ENCODE measurements at regions not wholly inside any gene's neighbourhood (a gene's known extent, or its start where the extent isn't known, plus 50 kb on each side); places are given as distances from the start of the nearest gene placed in this dataset.

- TF ChIP-seq, protein P1, sequence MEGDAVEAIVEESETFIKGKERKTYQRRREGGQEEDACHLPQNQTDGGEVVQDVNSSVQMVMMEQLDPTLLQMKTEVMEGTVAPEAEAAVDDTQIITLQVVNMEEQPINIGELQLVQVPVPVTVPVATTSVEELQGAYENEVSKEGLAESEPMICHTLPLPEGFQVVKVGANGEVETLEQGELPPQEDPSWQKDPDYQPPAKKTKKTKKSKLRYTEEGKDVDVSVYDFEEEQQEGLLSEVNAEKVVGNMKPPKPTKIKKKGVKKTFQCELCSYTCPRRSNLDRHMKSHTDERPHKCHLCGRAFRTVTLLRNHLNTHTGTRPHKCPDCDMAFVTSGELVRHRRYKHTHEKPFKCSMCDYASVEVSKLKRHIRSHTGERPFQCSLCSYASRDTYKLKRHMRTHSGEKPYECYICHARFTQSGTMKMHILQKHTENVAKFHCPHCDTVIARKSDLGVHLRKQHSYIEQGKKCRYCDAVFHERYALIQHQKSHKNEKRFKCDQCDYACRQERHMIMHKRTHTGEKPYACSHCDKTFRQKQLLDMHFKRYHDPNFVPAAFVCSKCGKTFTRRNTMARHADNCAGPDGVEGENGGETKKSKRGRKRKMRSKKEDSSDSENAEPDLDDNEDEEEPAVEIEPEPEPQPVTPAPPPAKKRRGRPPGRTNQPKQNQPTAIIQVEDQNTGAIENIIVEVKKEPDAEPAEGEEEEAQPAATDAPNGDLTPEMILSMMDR (IDR thresholded peaks at IDR 0.05): no peak
- TF ChIP-seq POLR2A (IDR thresholded peaks at IDR 0.05) (no peak), EP300 (IDR thresholded peaks at IDR 0.05) (no peak)
Observed at GRCh38 chr9:93865716-93866115, 89.4 kb downstream of the BARX1 start.

All from ovary (tissue), 3 donors.